Neural cell (in vitro differentiated cells): ENCODE measurements at regions not wholly inside any gene's neighbourhood (a gene's known extent, or its start where the extent isn't known, plus 50 kb on each side); places are given as distances from the start of the nearest gene placed in this dataset.

Experiments
- EZH2 ChIP-seq: fragments of 200-600, 300-800 bp; shearing (Covaris generic), sonication (generic); IDR thresholded peaks from 2 replicates; pipeline ENCODE4 v1.6.1; 2014; ENCODE audit warnings: antibody characterized with exemption, low read length, borderline replicate concordance, mild to moderate bottlenecking; ENCODE audit not compliant: insufficient read depth, poor library complexity, severe bottlenecking
- POLR2AphosphoS5 ChIP-seq: IDR thresholded peaks from 2 replicates; pipeline ENCODE4 v1.6.1; 2012
- SMC3 ChIP-seq: fragments of 450-650 bp; conservative IDR thresholded peaks from 2 replicates; pipeline ENCODE4 v1.6.1; 2014; ENCODE audit warnings: antibody characterized with exemption, mild to moderate bottlenecking, moderate library complexity; ENCODE audit not compliant: poor library complexity
- TAF1 ChIP-seq: IDR thresholded peaks from 2 replicates; pipeline ENCODE4 v1.6.1; 2012; ENCODE audit warnings: low read depth
- TF ChIP-seq, protein P1 (sequence below): fragments of 450-650 bp; IDR thresholded peaks from 2 replicates; pipeline ENCODE4 v1.5.1; 2014; ENCODE audit warnings: antibody characterized with exemption, mild to moderate bottlenecking, moderate library complexity; ENCODE audit not compliant: poor library complexity, severe bottlenecking

DNA sequence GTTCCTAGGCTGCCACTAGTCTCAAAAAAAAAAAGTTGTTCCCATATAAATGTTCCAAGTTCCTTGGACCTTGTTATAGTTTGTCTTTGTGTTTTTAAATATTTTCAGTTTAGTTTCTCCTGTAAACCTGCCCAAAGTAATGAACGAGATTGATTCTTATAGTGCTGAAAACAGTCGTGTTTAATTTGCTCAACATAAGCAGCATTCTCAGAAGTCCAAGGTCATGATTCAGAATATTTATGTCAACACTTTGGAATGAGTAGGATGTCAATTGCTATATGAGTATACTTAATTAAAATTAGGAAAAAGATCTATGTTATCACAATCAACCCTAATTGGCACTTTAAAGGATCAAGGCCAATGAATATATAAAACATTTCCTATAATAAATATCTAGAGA lies 510.9 kb downstream of the PPP4R3C start:
- TF ChIP-seq, protein P1, sequence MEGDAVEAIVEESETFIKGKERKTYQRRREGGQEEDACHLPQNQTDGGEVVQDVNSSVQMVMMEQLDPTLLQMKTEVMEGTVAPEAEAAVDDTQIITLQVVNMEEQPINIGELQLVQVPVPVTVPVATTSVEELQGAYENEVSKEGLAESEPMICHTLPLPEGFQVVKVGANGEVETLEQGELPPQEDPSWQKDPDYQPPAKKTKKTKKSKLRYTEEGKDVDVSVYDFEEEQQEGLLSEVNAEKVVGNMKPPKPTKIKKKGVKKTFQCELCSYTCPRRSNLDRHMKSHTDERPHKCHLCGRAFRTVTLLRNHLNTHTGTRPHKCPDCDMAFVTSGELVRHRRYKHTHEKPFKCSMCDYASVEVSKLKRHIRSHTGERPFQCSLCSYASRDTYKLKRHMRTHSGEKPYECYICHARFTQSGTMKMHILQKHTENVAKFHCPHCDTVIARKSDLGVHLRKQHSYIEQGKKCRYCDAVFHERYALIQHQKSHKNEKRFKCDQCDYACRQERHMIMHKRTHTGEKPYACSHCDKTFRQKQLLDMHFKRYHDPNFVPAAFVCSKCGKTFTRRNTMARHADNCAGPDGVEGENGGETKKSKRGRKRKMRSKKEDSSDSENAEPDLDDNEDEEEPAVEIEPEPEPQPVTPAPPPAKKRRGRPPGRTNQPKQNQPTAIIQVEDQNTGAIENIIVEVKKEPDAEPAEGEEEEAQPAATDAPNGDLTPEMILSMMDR = no peak
- no peak for TF ChIP-seq TAF1
- no peak for TF ChIP-seq SMC3
- no peak for TF ChIP-seq EZH2
- no peak for TF ChIP-seq POLR2AphosphoS5
